ENCODE measurements at regions not wholly inside any gene's neighbourhood (a gene's known extent, or its start where the extent isn't known, plus 50 kb on each side); places are given as distances from the start of the nearest gene placed in this dataset.

GRCh38 chr18:25799231-25799630 lies 291.2 kb downstream of the SS18 start:
- DNase-seq (ENCODE audit: low spot score): no peak
- Histone ChIP-seq H3K27ac (no peak overlapping the region), H3K4me3 (no peak overlapping the region)
- TF ChIP-seq CTCF (IDR thresholded peaks at IDR 0.05): no peak

- H3K4me3 ChIP-seq: no peak overlapping the region
- no peak for TF ChIP-seq CTCF (IDR thresholded peaks at IDR 0.05)
- no peak overlapping the region for H3K27ac ChIP-seq
- no peak for DNase-seq (ENCODE audit: low spot score)
Observed at GRCh38 chr18:25798046-25798445, 292.4 kb downstream of the SS18 start.

GRCh38 chr18:25795213-25795612 lies 295.2 kb downstream of the SS18 start:
- no peak for DNase-seq (ENCODE audit: low spot score)
- Histone ChIP-seq H3K4me3 (no peak overlapping the region), H3K27ac (no peak overlapping the region)
- TF ChIP-seq CTCF (IDR thresholded peaks at IDR 0.05): no peak

GRCh38 chr18:25787276-25787675 lies 303.1 kb downstream of the SS18 start:
- DNase-seq (ENCODE audit: low spot score): no peak
- TF ChIP-seq CTCF (IDR thresholded peaks at IDR 0.05): no peak
- Histone ChIP-seq H3K4me3 (no peak overlapping the region), H3K27ac (no peak overlapping the region)

- DNase-seq (ENCODE audit: low spot score): no peak
- no peak overlapping the region for H3K27ac ChIP-seq
- H3K4me3 ChIP-seq: no peak overlapping the region
- TF ChIP-seq CTCF (IDR thresholded peaks at IDR 0.05): no peak
Observed at GRCh38 chr18:25786758-25787157, 303.7 kb downstream of the SS18 start.

- DNase-seq (ENCODE audit: low spot score): no peak
- H3K27ac ChIP-seq: no peak overlapping the region
- H3K4me3 ChIP-seq: no peak overlapping the region
- TF ChIP-seq CTCF (IDR thresholded peaks at IDR 0.05): no peak
Observed at GRCh38 chr18:25780105-25780504, 310.3 kb downstream of the SS18 start.

GRCh38 chr18:25771796-25772195 lies 318.6 kb downstream of the SS18 start:
- DNase-seq (ENCODE audit: low spot score): no peak
- Histone ChIP-seq H3K4me3 (no peak overlapping the region), H3K27ac (no peak overlapping the region)
- no peak for TF ChIP-seq CTCF (IDR thresholded peaks at IDR 0.05)
